HepG2 (cell line): ENCODE measurements at regions not wholly inside any gene's neighbourhood (a gene's known extent, or its start where the extent isn't known, plus 50 kb on each side); places are given as distances from the start of the nearest gene placed in this dataset.

Experiments used
- ATAC-seq: fragments of 200-7000 bp; cut with Tn5 transposase; 3 replicates; pipeline ENCODE4 v1.9.1; 2020; ENCODE audit warnings: mild to moderate bottlenecking, moderate library complexity
- BruUV-seq: library from RNA; stranded (reverse); fragments of 400-500 nt; replicated peaks from 2 replicates; lab custom pipeline; 2021; lab: Mats Ljungman, UMichigan
- CTCF ChIA-PET: fragments of 300-600 bp; formaldehyde crosslinking; extraction: SDS; loops from one replicate; lab custom pipeline; 2021; ENCODE audit warnings: low total read pairs, inconsistent platforms, low intra/inter-chr PET ratio; lab: Yijun Ruan, JAX
- POLR2A ChIA-PET: fragments of 350-600 bp; sonication (Branson Sonifier 250); formaldehyde crosslinking; loops from one replicate; lab custom pipeline; 2020; ENCODE audit warnings: antibody characterized with exemption, inconsistent platforms; lab: Yijun Ruan, JAX
- DNase-seq: peaks from one replicate; pipeline ENCODE4 v3.0.0-alpha.2; 2015; ENCODE audit warnings: low spot score
- FAIRE-seq: peaks from 3 replicates; lab custom pipeline; 2011; peaks lifted over from hg19 to GRCh38; lab: Jason Lieb, UNC
- H2AFZ ChIP-seq: one replicate; pipeline ENCODE4 v1.6.1; 2011; ENCODE audit warnings: low read length, inconsistent platforms
- H3K27ac ChIP-seq: fragments of 300-600 bp; 3 replicates; pipeline ENCODE4 v1.8.0; 2011; ENCODE audit warnings: mixed run types, mild to moderate bottlenecking, mixed read lengths, low read length, inconsistent platforms; ENCODE audit not compliant: insufficient read depth; ENCODE audit errors: extremely low read length
- H3K27me3 ChIP-seq, 2 experiments: fragments of 200-600 bp in 1 of 2; 2 replicates in 1 of 2; 3 replicates in 1 of 2; pipeline versions ENCODE4 v1.6.0 to v1.8.0; 2011; ENCODE audit warnings: low read length in 2 of 2, mild to moderate bottlenecking in 2 of 2, moderate library complexity in 2 of 2, inconsistent platforms in 1 of 2; ENCODE audit not compliant: insufficient read depth in 2 of 2, control insufficient read depth in 1 of 2
- H3K36me3 ChIP-seq, 2 experiments: fragments of 200-600 bp in 1 of 2; replicated peaks in 1 of 2; 2 replicates in 1 of 2; 3 replicates in 1 of 2; pipeline versions ENCODE4 v1.5.1 to v1.8.0; 2011; ENCODE audit warnings: low read length in 2 of 2, inconsistent platforms in 1 of 2; ENCODE audit not compliant: insufficient read depth in 2 of 2, control insufficient read depth in 1 of 2
- H3K4me1 ChIP-seq: 2 replicates; pipeline ENCODE4 v1.5.1; 2012; ENCODE audit warnings: low read length, inconsistent platforms; ENCODE audit not compliant: insufficient read depth
- H3K4me2 ChIP-seq: 2 replicates; pipeline ENCODE4 v1.6.0; 2011; ENCODE audit warnings: low read depth, low read length, inconsistent platforms
- H3K4me3 ChIP-seq, 3 experiments: fragments of 200-600 bp in 1 of 3; sonication (generic), shearing (Covaris generic) in 1 of 3; replicated peaks in 1 of 3; 2 replicates each; pipeline ENCODE4 v1.5.1; 2011 to 2016; ENCODE audit warnings: low read length in 3 of 3, inconsistent platforms in 2 of 3, low read depth in 2 of 3, mild to moderate bottlenecking in 2 of 3, control low read depth in 1 of 3, mixed read lengths in 1 of 3; ENCODE audit not compliant: insufficient read depth in 1 of 3
- H3K79me2 ChIP-seq: one replicate; pipeline ENCODE4 v1.6.1; 2011; ENCODE audit warnings: low read length, inconsistent platforms; ENCODE audit not compliant: insufficient read depth
- H3K9ac ChIP-seq: 2 replicates; pipeline ENCODE4 v1.6.0; 2011; ENCODE audit warnings: mild to moderate bottlenecking, low read depth, low read length, inconsistent platforms; ENCODE audit not compliant: insufficient read depth
- H3K9me3 ChIP-seq: 2 replicates; pipeline ENCODE4 v1.5.1; 2012; ENCODE audit warnings: mild to moderate bottlenecking, low read length
- H4K20me1 ChIP-seq: 2 replicates; pipeline ENCODE4 v1.6.0; 2011; ENCODE audit warnings: inconsistent platforms, mild to moderate bottlenecking, low read length, moderate library complexity; ENCODE audit not compliant: insufficient read depth
- E2F5 ChIP-seq: sonication (generic); formaldehyde crosslinking; conservative IDR thresholded peaks from 2 replicates; pipeline ENCODE4 v1.4.0; 2020; ENCODE audit warnings: missing genetic modification reagents
- FLYWCH1 ChIP-seq: sonication (generic); formaldehyde crosslinking; IDR thresholded peaks from 2 replicates; pipeline ENCODE4 v1.8.1; 2023; ENCODE audit warnings: mild to moderate bottlenecking, missing genetic modification reagents
- FOXO1 ChIP-seq: sonication (generic); formaldehyde crosslinking; IDR thresholded peaks from 2 replicates; pipeline ENCODE4 v1.4.0; 2020; ENCODE audit warnings: missing genetic modification reagents
- GPBP1L1 ChIP-seq: sonication (generic); formaldehyde crosslinking; IDR thresholded peaks from 2 replicates; pipeline ENCODE4 v1.5.0; 2020; ENCODE audit warnings: mild to moderate bottlenecking, missing genetic modification reagents
- POGK ChIP-seq: sonication (generic); formaldehyde crosslinking; conservative IDR thresholded peaks from 2 replicates; pipeline ENCODE4 v1.8.0; 2022; ENCODE audit warnings: mild to moderate bottlenecking, moderate library complexity, missing genetic modification reagents
- RCOR2 ChIP-seq: IDR thresholded peaks from 2 replicates; pipeline ENCODE4 v1.6.1; 2016; ENCODE audit warnings: missing biosample characterization, missing genetic modification reagents
- SMARCE1 ChIP-seq: fragments of 450-650 bp; IDR thresholded peaks from 2 replicates; pipeline ENCODE4 v1.6.1; 2017; ENCODE audit warnings: borderline replicate concordance
- SMYD3 ChIP-seq: sonication (generic); formaldehyde crosslinking; IDR thresholded peaks from 2 replicates; pipeline ENCODE4 v1.8.1; 2023; ENCODE audit warnings: mild to moderate bottlenecking, missing genetic modification reagents
- THAP11 ChIP-seq: IDR thresholded peaks from 2 replicates; pipeline ENCODE4 v1.6.1; 2016; ENCODE audit warnings: missing biosample characterization, missing genetic modification reagents
- ZNF274 ChIP-seq: sonication (generic); formaldehyde crosslinking; IDR thresholded peaks from 2 replicates; pipeline ENCODE4 v1.5.1; 2020; ENCODE audit warnings: mild to moderate bottlenecking, missing genetic modification reagents
- WGBS: methylation state at CpG from one replicate; pipeline ENCODE4 v1.1.6; 2017; ENCODE audit warnings: low lambda C conversion rate; 5-methylcytosine and 5-hydroxymethylcytosine counted together
- in situ Hi-C: cut with HindIII; loops from 2 replicates; pipeline ENCODE4 v1.10.0; 2017; ENCODE audit warnings: low pct_unique_long_range_greater_than_20kb; ENCODE audit not compliant: extremely low pct_ligation_motif_present
- intact Hi-C: fragments of 100-400 bp; cut with micrococcal nuclease; formaldehyde crosslinking; loops from one replicate; pipeline ENCODE4 v1.10.0; 2022; ENCODE audit not compliant: unreplicated experiment

GRCh38 chr2:122856696-122857095 lies 1101.2 kb downstream of the TSN start:
- intact Hi-C loops, result no loop called here
- POLR2A ChIA-PET, result no interaction called here
- CTCF ChIA-PET, result no interaction called here
- no peak for FAIRE-seq
- TF ChIP-seq GPBP1L1 (CRISPR knock-in tag), result no peak
- TF ChIP-seq POGK (CRISPR knock-in tag), result no peak
- TF ChIP-seq SMYD3, result no peak
- no peak for TF ChIP-seq FLYWCH1 (CRISPR knock-in tag)
- no peak for TF ChIP-seq FOXO1 (CRISPR knock-in tag)
- no peak for TF ChIP-seq E2F5 (CRISPR knock-in tag)
- TF ChIP-seq SMARCE1, result no peak
- no peak for TF ChIP-seq ZNF274
- TF ChIP-seq THAP11, result no peak
- no peak for TF ChIP-seq RCOR2 (CRISPR knock-in tag)
- TF ChIP-seq, all 625 proteins: peak for 0
- H3K4me1 ChIP-seq, result no peaks in the 10 kb centered on the region
- H3K9me3 ChIP-seq, result peaks cover 12% of the 10 kb centered on the region
- no peak overlapping the region for H3K4me3 ChIP-seq
- no peaks in the 10 kb centered on the region for H3K79me2 ChIP-seq
- no peak for DNase-seq
- H3K27me3 ChIP-seq, result no peaks in the 10 kb centered on the region
- no peak overlapping the region for H2AFZ ChIP-seq
- 36% methylated on average over 5 of the region's 5 CpGs for WGBS
- no peaks in the 10 kb centered on the region for H3K36me3 ChIP-seq
- H3K4me2 ChIP-seq, result no peak overlapping the region
- no peak overlapping the region for H3K9ac ChIP-seq
- no peak for ATAC-seq
- no peaks in the 10 kb centered on the region for H4K20me1 ChIP-seq
- no peak overlapping the region for H3K27ac ChIP-seq
- BruUV-seq, result no TSS peak
- in situ Hi-C loops, result no loop called here
